T-helper 2 cell treated with Interferon-gamma antibody and Interleukin-4, amounts not matched to agents 5 μg/mL and 100 μg/mL, for 36 hours (primary cell): ENCODE measurements at regions not wholly inside any gene's neighbourhood (a gene's known extent, or its start where the extent isn't known, plus 50 kb on each side); places are given as distances from the start of the nearest gene placed in this dataset.

Experiments used
- DNase-seq: peaks from one replicate; pipeline ENCODE4 v3.0.0; 2021; ENCODE audit warnings: low spot score
- H3K27ac Mint-ChIP-seq: one replicate; pipeline ENCODE4 v1.8.0; 2021; ENCODE audit warnings: mild to moderate bottlenecking, mixed read lengths
- H3K27me3 Mint-ChIP-seq: one replicate; pipeline ENCODE4 v1.8.0; 2021; ENCODE audit warnings: low read depth, mixed read lengths
- H3K36me3 Mint-ChIP-seq: one replicate; pipeline ENCODE4 v1.8.0; 2021; ENCODE audit warnings: low read depth, mixed read lengths
- H3K4me1 Mint-ChIP-seq: one replicate; pipeline ENCODE4 v1.8.0; 2021; ENCODE audit warnings: low read depth, mixed read lengths
- H3K4me3 Mint-ChIP-seq: one replicate; pipeline ENCODE4 v1.8.0; 2022; ENCODE audit warnings: mild to moderate bottlenecking, moderate library complexity, mixed read lengths
- H3K9me3 Mint-ChIP-seq: one replicate; pipeline ENCODE4 v1.8.0; 2021; ENCODE audit warnings: mixed read lengths

GRCh38 chr18:10119991-10120390, 206.2 kb downstream of the VAPA start:
- Mint-ChIP-seq H3K36me3 (no peaks in the 10 kb centered on the region), H3K4me1 (peaks cover 4% of the 10 kb centered on the region), H3K27me3 (peaks cover 4% of the 10 kb centered on the region), H3K27ac (no peak overlapping the region), H3K4me3 (no peak overlapping the region), H3K9me3 (peaks cover 5% of the 10 kb centered on the region)
- DNase-seq: no peak

- Mint-ChIP-seq H3K4me1 (peaks cover 4% of the 10 kb centered on the region), H3K27me3 (peaks cover 4% of the 10 kb centered on the region), H3K9me3 (peaks cover 5% of the 10 kb centered on the region), H3K4me3 (no peak overlapping the region), H3K36me3 (no peaks in the 10 kb centered on the region), H3K27ac (no peak overlapping the region)
- DNase-seq: no peak
Measured at GRCh38 chr18:10120622-10121021, 206.8 kb downstream of the VAPA start.

- Mint-ChIP-seq H3K4me3 (no peak overlapping the region), H3K27ac (no peak overlapping the region), H3K9me3 (peaks cover 5% of the 10 kb centered on the region), H3K27me3 (peaks cover 4% of the 10 kb centered on the region), H3K4me1 (peaks cover 4% of the 10 kb centered on the region), H3K36me3 (no peaks in the 10 kb centered on the region)
- DNase-seq: no peak
Measured at GRCh38 chr18:10121028-10121427, 207.2 kb downstream of the VAPA start.

GRCh38 chr18:10121786-10122515, 208.1 kb downstream of the VAPA start:
- H3K4me1 Mint-ChIP-seq: peaks cover 4% of the 10 kb centered on the region
- peaks cover 4% of the 10 kb centered on the region for H3K27me3 Mint-ChIP-seq
- peaks cover 5% of the 10 kb centered on the region for H3K9me3 Mint-ChIP-seq
- no peak for DNase-seq
- no peak overlapping the region for H3K27ac Mint-ChIP-seq
- no peak overlapping the region for H3K4me3 Mint-ChIP-seq
- H3K36me3 Mint-ChIP-seq: no peaks in the 10 kb centered on the region

GRCh38 chr18:10122988-10123950, 209.5 kb downstream of the VAPA start:
- no peak for DNase-seq
- Mint-ChIP-seq H3K4me1 (peaks cover 4% of the 10 kb centered on the region), H3K27me3 (peaks cover 3% of the 10 kb centered on the region), H3K36me3 (no peaks in the 10 kb centered on the region), H3K27ac (peak overlapping the region; percentile 59), H3K9me3 (peaks cover 5% of the 10 kb centered on the region), H3K4me3 (no peak overlapping the region)

- H3K27ac Mint-ChIP-seq: no peak overlapping the region
- H3K4me3 Mint-ChIP-seq: no peak overlapping the region
- no peaks in the 10 kb centered on the region for H3K9me3 Mint-ChIP-seq
- peaks cover 5% of the 10 kb centered on the region for H3K27me3 Mint-ChIP-seq
- H3K4me1 Mint-ChIP-seq: peaks cover 4% of the 10 kb centered on the region
- H3K36me3 Mint-ChIP-seq: no peaks in the 10 kb centered on the region
- DNase-seq: no peak
Measured at GRCh38 chr18:10124071-10124470, 210.3 kb downstream of the VAPA start.

- Mint-ChIP-seq H3K27ac (no peak overlapping the region), H3K4me1 (peaks cover 4% of the 10 kb centered on the region), H3K27me3 (peaks cover 5% of the 10 kb centered on the region), H3K4me3 (no peak overlapping the region), H3K9me3 (no peaks in the 10 kb centered on the region), H3K36me3 (no peaks in the 10 kb centered on the region)
- no peak for DNase-seq
Measured at GRCh38 chr18:10124557-10124956, 210.7 kb downstream of the VAPA start.

- H3K27ac Mint-ChIP-seq: no peak overlapping the region
- no peaks in the 10 kb centered on the region for H3K9me3 Mint-ChIP-seq
- peaks cover 5% of the 10 kb centered on the region for H3K27me3 Mint-ChIP-seq
- no peak overlapping the region for H3K4me3 Mint-ChIP-seq
- peaks cover 4% of the 10 kb centered on the region for H3K4me1 Mint-ChIP-seq
- no peaks in the 10 kb centered on the region for H3K36me3 Mint-ChIP-seq
- no peak for DNase-seq
Measured at GRCh38 chr18:10124967-10125366, 211.2 kb downstream of the VAPA start.

- peaks cover 24% of the 10 kb centered on the region for H3K27me3 Mint-ChIP-seq
- peaks cover 4% of the 10 kb centered on the region for H3K4me1 Mint-ChIP-seq
- H3K36me3 Mint-ChIP-seq: no peaks in the 10 kb centered on the region
- H3K9me3 Mint-ChIP-seq: no peaks in the 10 kb centered on the region
- no peak for DNase-seq
- no peak overlapping the region for H3K4me3 Mint-ChIP-seq
- no peak overlapping the region for H3K27ac Mint-ChIP-seq
Measured at GRCh38 chr18:10127729-10128128, 213.9 kb downstream of the VAPA start.

GRCh38 chr18:10128921-10129501, 215.2 kb downstream of the VAPA start:
- H3K4me1 Mint-ChIP-seq: peaks cover 1% of the 10 kb centered on the region
- H3K27me3 Mint-ChIP-seq: peaks cover 33% of the 10 kb centered on the region
- no peak overlapping the region for H3K4me3 Mint-ChIP-seq
- no peaks in the 10 kb centered on the region for H3K9me3 Mint-ChIP-seq
- H3K36me3 Mint-ChIP-seq: no peaks in the 10 kb centered on the region
- DNase-seq: no peak
- H3K27ac Mint-ChIP-seq: no peak overlapping the region

GRCh38 chr18:10130606-10131005, 216.8 kb downstream of the VAPA start:
- H3K9me3 Mint-ChIP-seq: no peaks in the 10 kb centered on the region
- no peak overlapping the region for H3K27ac Mint-ChIP-seq
- no peaks in the 10 kb centered on the region for H3K4me1 Mint-ChIP-seq
- no peak overlapping the region for H3K4me3 Mint-ChIP-seq
- DNase-seq: no peak
- peaks cover 33% of the 10 kb centered on the region for H3K27me3 Mint-ChIP-seq
- no peaks in the 10 kb centered on the region for H3K36me3 Mint-ChIP-seq

GRCh38 chr18:10131081-10131459, 217.3 kb downstream of the VAPA start:
- Mint-ChIP-seq H3K4me3 (no peak overlapping the region), H3K36me3 (no peaks in the 10 kb centered on the region), H3K9me3 (no peaks in the 10 kb centered on the region), H3K27ac (no peak overlapping the region), H3K27me3 (peaks cover 33% of the 10 kb centered on the region), H3K4me1 (no peaks in the 10 kb centered on the region)
- no peak for DNase-seq

GRCh38 chr18:10131460-10132395, 217.9 kb downstream of the VAPA start:
- no peaks in the 10 kb centered on the region for H3K9me3 Mint-ChIP-seq
- peaks cover 33% of the 10 kb centered on the region for H3K27me3 Mint-ChIP-seq
- H3K27ac Mint-ChIP-seq: no peak overlapping the region
- DNase-seq: no peak
- no peaks in the 10 kb centered on the region for H3K4me1 Mint-ChIP-seq
- H3K36me3 Mint-ChIP-seq: no peaks in the 10 kb centered on the region
- H3K4me3 Mint-ChIP-seq: no peak overlapping the region
